OCI-LY3 (cell line): ENCODE measurements at regions not wholly inside any gene's neighbourhood (a gene's known extent, or its start where the extent isn't known, plus 50 kb on each side); places are given as distances from the start of the nearest gene placed in this dataset.

Source experiments
- CTCF ChIP-seq: fragments of 200-600, 300-600 bp; sonication (generic); IDR thresholded peaks from 2 replicates; pipeline ENCODE4 v1.5.1; 2014; ENCODE audit warnings: antibody characterized with exemption, low read length, low read depth
- EZH2phosphoT487 ChIP-seq: fragments of 200-600 bp; shearing (Covaris generic); IDR thresholded peaks from 2 replicates; pipeline ENCODE4 v1.6.1; 2018; ENCODE audit warnings: antibody characterized with exemption, mixed run types, low read depth

GRCh38 chr6:18532139-18532538 lies 145.0 kb downstream of the RNF144B start:
- TF ChIP-seq CTCF, result no peak
- TF ChIP-seq EZH2phosphoT487, result no peak
